ENCODE measurements at regions not wholly inside any gene's neighbourhood (a gene's known extent, or its start where the extent isn't known, plus 50 kb on each side); places are given as distances from the start of the nearest gene placed in this dataset.
"Not testable (repeated sequence)": the region's sequence is repeated elsewhere in the genome, so short reads cannot be mapped to it uniquely, and the experiment has no call there.

DNA sequence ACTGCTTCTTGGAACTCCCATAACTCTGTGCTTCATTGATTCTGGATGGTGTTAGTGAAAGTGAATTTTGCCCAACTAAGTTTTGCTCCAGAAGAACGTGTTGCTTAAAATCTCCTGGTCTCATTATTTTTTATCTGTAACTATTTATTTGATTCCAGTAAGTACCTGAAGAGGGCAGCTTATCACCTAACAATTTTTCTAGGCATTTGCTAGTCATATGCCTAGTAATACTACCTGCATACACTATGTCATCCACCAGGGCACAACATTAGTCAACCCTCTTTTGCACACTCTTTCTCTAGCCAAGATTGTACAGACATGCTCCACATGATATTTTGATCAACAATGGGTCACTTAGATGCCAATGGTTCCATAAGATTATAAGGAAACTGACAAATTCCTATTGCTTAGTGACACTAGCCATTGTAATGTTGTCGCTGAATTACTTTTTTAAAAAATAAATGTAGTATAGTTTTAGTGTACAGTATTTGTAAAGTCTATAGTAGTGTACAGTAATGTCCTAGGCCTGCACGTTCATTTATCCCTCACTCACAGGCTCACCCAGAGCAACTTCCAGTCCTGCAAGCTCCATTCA is 499.9 kb upstream of the AADAT start:
- no peak for DNase-seq (ENCODE audit: low spot score)

DNA sequence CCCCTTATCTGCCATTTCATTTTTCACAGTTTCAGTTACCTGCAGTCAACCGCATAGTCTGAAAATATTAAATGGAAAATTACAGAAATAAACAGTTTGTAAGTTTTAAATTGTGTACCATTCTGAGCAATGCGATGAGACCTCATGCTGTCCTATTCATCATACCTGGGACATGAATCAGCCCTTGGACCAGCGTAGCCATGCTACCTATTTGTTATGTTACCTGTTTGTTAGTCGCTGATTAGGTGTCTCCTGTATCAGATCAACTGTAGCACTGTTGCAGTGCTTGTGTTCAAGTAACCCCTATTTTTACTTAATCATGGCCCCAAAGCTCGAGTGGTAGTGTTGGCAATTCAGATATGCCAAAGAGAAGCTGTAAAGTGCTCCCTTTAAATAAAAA is 492.2 kb upstream of the AADAT start:
- no peak for DNase-seq (ENCODE audit: low spot score)

- DNase-seq (ENCODE audit: low spot score), result no peak
Measured at GRCh38 chr4:170581322-170581721, 491.6 kb upstream of the AADAT start.

DNA sequence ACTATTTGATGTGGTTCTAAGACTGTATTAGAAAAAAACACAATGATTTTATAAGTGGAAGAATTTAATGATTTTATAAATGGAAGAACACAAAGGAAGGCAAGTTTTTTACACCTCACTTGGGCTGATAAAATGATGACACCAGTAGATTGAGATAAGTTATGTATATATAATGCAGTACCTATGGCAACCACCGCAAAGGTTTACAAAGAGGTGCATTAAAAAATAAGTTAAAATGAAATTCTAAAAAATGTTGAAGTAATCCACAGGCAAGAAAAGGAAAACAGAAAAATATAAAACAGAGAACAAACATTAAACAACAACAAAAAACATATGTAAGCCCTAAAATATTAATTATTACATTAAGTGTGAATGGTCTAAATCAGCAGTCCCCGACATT is 490.9 kb upstream of the AADAT start:
- DNase-seq (ENCODE audit: low spot score), result no peak

DNA sequence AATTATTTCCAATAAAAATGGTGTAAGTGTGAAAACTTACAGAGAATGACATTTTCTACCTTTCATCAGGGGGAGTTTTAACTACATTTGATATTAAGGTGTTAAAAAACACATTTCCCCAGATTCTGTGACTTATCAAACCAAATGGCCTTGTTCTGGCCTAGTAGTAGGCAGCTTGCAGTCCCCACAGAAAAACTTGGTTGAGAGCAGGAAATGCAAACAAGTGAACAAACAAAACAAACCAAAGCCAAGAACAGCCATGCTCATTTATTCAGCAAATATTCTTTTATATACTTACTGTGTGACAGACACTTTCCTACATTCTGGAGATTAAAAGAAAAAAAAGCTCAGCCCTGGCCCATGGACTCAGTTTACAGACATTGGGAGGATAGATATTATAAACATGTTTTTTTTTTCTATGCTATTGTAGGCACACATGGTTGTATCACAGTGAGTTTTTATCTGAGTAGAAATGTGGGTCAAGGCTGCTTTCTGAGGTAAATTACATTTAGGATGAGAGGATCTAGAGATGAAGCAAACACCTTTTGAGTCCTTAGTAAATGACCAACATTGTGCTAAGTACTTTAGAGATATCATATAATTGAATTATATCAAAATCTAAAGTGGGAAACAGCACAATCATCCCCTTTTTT is 449.2 kb upstream of the AADAT start:
- no peak for DNase-seq (ENCODE audit: low spot score)

- DNase-seq (ENCODE audit: low spot score), result no peak
Measured at GRCh38 chr4:170529748-170530722, 440.3 kb upstream of the AADAT start.

GRCh38 chr4:170526471-170526870 is 436.7 kb upstream of the AADAT start:
- no peak for DNase-seq (ENCODE audit: low spot score)

DNA sequence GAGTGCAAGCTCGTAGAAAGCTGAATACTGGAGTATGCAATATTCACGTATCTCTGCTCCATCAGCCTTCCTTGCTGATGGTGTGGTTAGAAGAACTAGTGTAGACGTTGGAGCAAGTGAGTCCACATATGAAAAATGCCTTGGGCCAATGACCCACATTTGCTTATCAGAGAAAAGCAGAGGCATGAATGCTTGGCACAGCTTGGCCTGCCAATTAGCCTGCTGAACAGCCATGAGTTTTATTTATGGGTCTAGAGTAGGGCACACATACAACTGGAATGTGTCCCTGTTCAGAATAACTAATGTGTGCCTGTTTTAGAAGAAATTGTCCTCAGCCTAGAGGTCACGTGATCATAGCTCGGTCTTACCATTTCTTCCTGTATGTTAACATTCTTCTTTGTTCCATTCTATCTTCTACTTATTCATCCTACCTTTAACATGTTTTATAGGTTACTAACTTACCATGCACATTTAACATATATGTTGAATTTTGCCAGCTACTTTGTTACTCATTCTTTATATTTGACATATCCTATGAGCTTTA is 432.7 kb upstream of the AADAT start:
- no peak for DNase-seq (ENCODE audit: low spot score)

DNA sequence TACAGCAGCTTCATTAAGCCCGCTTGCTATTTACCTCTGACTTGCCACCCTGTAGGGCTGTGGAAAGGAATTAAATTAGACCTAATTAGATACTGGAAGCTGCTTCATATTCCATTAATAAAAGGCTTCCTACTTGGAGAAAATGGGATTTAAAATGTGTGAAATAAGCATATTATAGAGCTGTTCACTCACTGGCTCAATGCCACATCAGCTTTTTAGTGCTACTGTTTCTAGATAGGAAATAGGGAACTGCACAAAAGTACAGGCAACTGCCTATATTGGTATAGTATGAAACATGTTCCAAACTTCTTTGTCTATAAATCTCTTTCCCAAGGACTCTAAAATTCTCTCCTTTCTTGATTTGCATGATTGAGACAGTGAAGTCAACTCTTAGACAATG is 407.9 kb upstream of the AADAT start:
- DNase-seq (ENCODE audit: low spot score), result no peak

DNA sequence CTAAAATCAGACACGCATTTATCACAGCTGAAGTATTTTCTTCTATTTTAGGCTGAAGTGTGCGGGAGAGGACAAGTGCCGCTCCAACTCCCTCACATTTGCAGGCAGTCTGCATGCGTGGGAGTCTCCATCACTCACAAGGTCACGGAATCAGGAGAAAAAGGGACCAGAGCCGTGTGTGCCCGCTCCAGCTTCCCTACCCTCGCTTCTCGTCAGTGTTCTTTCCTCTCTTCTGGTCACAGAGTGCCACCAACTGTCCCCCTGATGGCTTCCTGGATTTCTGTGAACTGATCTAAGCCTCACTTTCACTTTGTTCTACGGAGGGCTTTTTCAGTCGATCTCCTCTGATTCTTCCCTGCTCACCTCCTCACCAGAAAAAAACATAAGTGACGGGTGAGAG is 407.4 kb upstream of the AADAT start:
- no peak for DNase-seq (ENCODE audit: low spot score)

DNA sequence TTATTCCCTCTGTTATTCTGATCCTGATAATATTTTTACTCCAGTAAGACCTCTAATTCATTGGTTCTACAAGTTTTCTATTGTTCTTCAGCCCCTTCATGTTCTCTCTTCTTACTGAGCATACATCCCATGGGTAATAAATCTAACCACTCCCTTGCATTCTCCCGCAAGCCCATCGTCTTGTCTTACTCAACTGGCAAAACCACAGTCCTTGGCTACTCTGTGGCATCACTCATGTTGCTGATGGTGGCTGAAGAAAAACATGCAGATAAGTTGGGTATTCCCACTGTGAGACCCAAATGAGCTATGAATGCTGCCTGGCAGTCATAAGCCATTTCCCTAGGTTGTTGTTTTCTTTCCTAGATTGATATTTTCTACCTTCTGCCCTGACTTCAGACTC is 402.2 kb upstream of the AADAT start:
- no peak for DNase-seq (ENCODE audit: low spot score)

- no peak for DNase-seq (ENCODE audit: low spot score)
Measured at GRCh38 chr4:170476351-170476750, 386.6 kb upstream of the AADAT start.

DNA sequence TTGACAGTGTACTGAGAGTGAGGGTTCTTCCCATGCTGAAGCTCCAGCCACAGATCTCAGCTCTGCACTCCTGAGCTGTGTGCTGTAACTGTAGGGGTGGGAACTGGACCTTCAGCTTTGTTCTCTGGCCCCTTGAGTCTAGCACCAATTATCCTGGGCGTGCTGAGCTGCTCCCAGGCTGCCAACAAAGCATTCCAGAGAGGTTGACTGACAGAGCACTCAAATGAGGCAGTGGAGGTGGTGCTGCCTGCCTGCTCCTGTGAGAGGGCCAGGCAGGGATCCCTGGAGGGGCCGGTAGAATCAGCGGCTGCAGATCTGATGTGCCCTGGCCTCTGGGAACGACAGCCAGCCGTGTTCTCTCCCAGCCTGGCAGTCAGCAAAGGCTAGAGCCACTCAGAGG is 375.7 kb upstream of the AADAT start:
- no peak for DNase-seq (ENCODE audit: low spot score)

DNA sequence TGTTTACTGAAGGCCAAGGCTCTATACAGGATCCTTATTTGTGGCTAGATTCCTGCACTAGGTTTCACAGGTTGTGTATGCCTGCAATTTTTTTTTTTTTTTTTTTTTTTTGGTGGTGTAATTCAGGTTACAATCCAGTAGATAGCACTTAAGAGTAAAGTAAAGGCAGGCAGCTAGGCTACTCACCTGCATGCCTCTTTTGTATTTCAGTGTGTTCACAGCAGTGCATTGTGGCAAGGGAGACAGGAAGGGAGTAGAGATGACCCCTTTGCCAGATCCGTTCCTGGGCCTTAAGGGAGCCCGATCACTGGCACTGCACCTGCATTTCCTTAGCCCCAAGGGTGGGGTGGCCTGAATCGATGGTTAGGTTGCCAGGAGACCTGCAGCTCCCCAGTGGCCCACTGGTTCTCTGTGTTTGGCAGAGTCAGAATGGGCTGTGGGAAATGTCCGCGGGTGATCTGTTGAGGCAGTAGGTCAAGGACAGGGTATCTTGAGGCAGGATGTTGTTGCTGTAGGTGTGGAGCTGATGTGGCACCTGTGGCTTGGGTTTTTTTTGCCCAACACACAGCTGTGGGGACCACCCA is 374.9 kb upstream of the AADAT start:
- no peak for DNase-seq (ENCODE audit: low spot score)

DNA sequence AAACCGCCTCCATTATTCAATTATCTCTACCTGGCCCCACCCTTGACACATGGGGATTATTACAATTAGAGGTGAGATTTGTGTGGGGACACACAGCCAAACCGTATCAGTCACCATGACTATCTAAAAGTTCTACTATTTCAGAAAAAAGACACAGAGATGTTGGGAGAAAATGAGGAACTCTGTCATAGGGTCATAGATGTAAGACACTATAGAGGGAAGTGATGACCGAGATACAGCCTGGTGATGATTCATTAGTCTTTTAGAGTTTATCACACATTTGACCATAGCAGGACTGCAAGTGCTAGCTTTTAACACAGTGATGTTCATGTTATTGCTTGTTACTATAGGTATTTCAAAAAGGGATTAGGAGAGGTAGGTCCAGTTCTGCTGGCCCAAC is 357.0 kb upstream of the AADAT start:
- DNase-seq (ENCODE audit: low spot score), result no peak

DNA sequence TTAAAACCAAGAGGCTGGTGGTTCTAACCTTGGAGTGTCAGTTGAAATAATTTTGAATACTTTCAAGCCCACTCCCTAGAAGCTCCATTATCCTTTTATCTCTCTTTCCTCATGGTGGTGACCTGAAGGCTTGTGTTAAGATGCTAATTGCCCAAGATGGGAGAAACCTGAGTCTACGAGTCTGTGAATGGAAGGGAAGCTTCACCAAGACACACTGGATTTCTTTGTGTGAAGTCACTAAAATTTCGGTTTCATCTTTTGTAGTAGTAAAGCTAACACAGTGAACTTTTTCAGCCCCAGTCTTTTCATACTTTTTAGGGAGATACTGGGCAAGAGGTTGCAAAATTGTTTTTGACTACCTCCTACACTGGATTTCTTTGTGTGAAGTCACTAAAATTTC is 351.4 kb upstream of the AADAT start:
- not testable (repeated sequence) for DNase-seq (ENCODE audit: low spot score)

DNA sequence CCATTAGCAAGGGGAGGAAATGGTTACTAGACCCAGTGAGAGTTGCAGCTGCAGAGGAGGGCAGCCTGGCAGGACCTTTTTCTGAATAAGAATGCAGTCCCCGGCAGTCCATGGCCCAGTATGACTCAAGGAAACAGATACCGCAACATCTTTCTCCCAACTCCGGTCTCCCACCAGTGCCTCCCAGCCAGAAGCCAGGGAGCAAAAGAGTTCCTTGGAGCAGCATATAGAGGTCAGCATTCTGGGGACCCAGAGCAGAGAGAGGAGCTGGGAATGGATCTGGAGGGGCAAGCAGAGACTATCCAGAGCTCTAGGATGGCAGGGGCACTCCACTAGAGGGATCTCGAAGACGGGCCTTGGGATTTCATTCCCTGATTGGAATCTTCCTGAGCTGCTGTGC is 339.2 kb upstream of the AADAT start:
- no peak for DNase-seq (ENCODE audit: low spot score)

- DNase-seq (ENCODE audit: low spot score), result no peak
Measured at GRCh38 chr4:170425521-170426143, 335.9 kb upstream of the AADAT start.

DNA sequence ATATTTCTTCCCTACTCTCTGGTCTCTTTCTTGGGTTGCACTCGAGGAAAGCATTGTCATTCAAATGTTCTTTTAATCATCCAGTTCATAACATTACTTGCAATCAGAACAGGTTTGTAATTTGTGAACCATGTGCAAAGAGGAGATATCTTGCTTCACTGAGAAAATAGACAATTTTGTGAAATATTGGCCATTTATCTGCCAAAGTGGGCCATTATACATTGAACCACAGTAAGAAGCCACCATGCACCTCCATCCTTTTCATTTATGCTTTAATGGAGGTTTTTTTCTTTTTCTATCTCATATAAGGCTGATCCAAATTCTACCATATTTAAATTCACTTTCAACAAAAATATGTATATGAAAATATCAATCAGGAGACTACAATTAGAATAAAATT is 335.3 kb upstream of the AADAT start:
- no peak for DNase-seq (ENCODE audit: low spot score)

- DNase-seq (ENCODE audit: low spot score), result no peak
Measured at GRCh38 chr4:170423137-170423536, 333.4 kb upstream of the AADAT start.

DNA sequence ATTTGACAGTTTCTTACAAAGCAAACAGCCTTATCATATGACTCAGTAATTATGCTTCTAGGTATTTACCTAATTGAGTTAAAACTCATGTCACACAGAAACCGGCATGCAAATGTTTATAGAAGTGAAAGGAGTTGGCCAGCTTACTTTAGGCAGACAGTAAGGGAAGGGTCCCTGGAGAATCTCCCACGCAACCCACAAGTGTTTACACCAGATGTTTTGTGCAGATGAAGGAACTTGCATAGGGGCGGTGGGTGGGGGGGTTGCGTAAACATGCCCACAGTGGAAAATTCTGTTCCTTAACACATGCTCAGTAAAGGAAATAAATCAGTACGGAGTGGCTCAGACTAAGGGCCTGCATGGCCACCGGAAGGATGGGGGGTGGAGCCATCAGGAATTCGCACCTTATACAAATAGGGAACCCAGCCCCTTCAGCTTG is 330.5 kb upstream of the AADAT start:
- no peak for DNase-seq (ENCODE audit: low spot score)

- no peak for DNase-seq (ENCODE audit: low spot score)
Measured at GRCh38 chr4:170414961-170415360, 325.2 kb upstream of the AADAT start.

Measured in hepatic stellate cell (primary cell).